Large intestine (tissue), 3 donors: ENCODE measurements at regions not wholly inside any gene's neighbourhood (a gene's known extent, or its start where the extent isn't known, plus 50 kb on each side); places are given as distances from the start of the nearest gene placed in this dataset.

ENCODE experiments used
- DNase-seq, 2 donors: peaks; one replicate each; pipeline versions ENCODE4 v3.0.0 to v3.0.0-alpha.2; 2013
- H3K27ac ChIP-seq: one replicate; pipeline ENCODE4 v1.5.1; 2013; ENCODE audit warnings: low read length
- H3K27me3 ChIP-seq: 2 replicates; pipeline ENCODE4 v1.6.1; 2013; ENCODE audit warnings: low read length; ENCODE audit not compliant: control insufficient read depth, insufficient read depth
- H3K36me3 ChIP-seq: 2 replicates; pipeline ENCODE4 v1.6.1; 2013; ENCODE audit warnings: low read length; ENCODE audit not compliant: control insufficient read depth, insufficient read depth
- H3K4me1 ChIP-seq: one replicate; pipeline ENCODE4 v1.6.1; 2013; ENCODE audit warnings: low read length; ENCODE audit not compliant: control insufficient read depth, insufficient read depth
- H3K4me3 ChIP-seq: one replicate; pipeline ENCODE4 v1.5.1; 2013; ENCODE audit warnings: low read length
- H3K9me3 ChIP-seq: one replicate; pipeline ENCODE4 v1.6.1; 2013; ENCODE audit warnings: mild to moderate bottlenecking, low read depth, low read length, moderate library complexity; ENCODE audit not compliant: control insufficient read depth
- WGBS: methylation state at CpG from one replicate; pipeline ENCODE4 v1.1.5; 2013; ENCODE audit warnings: low lambda C conversion rate; ENCODE audit not compliant: insufficient coverage; 5-methylcytosine and 5-hydroxymethylcytosine counted together

GRCh38 chr2:70354264-70354949 lies 52.5 kb upstream of the FAM136A start:
- H3K4me3 ChIP-seq: no peak overlapping the region
- H3K9me3 ChIP-seq: no peaks in the 10 kb centered on the region
- no CpG with 5 or more reads among the region's 2 CpGs for WGBS
- H3K4me1 ChIP-seq: no peaks in the 10 kb centered on the region
- DNase-seq: no peak
- no peak overlapping the region for H3K27ac ChIP-seq
- peaks cover 9% of the 10 kb centered on the region for H3K27me3 ChIP-seq
- H3K36me3 ChIP-seq: no peaks in the 10 kb centered on the region
